Stomach (tissue), 4 donors: ENCODE measurements at regions not wholly inside any gene's neighbourhood (a gene's known extent, or its start where the extent isn't known, plus 50 kb on each side); places are given as distances from the start of the nearest gene placed in this dataset.

ENCODE experiments used
- EP300 ChIP-seq: sonication (generic); formaldehyde crosslinking; IDR thresholded peaks from one replicate; pipeline ENCODE4 v1.6.1; 2017; ENCODE audit warnings: antibody characterized with exemption
- TF ChIP-seq, protein P1 (sequence below), 7 experiments: fragments of 450-650 bp in 4 of 7; fragments of 200-600 bp in 3 of 7; sonication (generic) in 3 of 7; IDR thresholded peaks; one replicate each; pipeline ENCODE4 v1.5.1; 2016 to 2019; ENCODE audit warnings: antibody characterized with exemption in 7 of 7, control low read depth in 2 of 7, mild to moderate bottlenecking in 1 of 7

DNA sequence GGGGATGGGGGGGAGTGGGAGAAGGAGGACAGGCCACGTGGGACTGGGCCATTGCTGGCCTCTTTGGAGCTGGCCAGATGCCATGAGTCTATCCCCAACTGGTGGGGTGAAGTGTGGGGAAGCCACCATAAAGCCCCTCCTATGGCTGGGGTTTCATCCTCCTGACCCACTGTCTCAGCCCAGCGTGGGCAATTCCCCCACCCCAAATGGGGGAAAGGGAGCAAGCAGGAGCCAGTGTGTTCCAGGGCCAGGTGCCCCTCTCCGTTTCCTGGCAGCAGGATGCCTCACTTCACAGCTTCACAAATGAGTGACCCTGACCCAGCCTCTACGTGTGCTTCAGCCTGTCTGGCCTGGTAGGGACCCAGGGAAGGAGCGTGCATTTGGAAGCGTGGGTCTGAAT lies 474.7 kb upstream of the HS6ST1 start:
- TF ChIP-seq, protein P1, sequence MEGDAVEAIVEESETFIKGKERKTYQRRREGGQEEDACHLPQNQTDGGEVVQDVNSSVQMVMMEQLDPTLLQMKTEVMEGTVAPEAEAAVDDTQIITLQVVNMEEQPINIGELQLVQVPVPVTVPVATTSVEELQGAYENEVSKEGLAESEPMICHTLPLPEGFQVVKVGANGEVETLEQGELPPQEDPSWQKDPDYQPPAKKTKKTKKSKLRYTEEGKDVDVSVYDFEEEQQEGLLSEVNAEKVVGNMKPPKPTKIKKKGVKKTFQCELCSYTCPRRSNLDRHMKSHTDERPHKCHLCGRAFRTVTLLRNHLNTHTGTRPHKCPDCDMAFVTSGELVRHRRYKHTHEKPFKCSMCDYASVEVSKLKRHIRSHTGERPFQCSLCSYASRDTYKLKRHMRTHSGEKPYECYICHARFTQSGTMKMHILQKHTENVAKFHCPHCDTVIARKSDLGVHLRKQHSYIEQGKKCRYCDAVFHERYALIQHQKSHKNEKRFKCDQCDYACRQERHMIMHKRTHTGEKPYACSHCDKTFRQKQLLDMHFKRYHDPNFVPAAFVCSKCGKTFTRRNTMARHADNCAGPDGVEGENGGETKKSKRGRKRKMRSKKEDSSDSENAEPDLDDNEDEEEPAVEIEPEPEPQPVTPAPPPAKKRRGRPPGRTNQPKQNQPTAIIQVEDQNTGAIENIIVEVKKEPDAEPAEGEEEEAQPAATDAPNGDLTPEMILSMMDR (IDR thresholded peaks at IDR 0.05), result no peak
- no peak for TF ChIP-seq EP300
